ENCODE measurements at regions not wholly inside any gene's neighbourhood (a gene's known extent, or its start where the extent isn't known, plus 50 kb on each side); places are given as distances from the start of the nearest gene placed in this dataset.

- TF ChIP-seq L3MBTL2 (conservative IDR thresholded peaks at IDR 0.05), result no peak
- no peak for TF ChIP-seq SP1 (IDR thresholded peaks at IDR 0.05)
- TF ChIP-seq SUZ12 (IDR thresholded peaks at IDR 0.05), result no peak
- TF ChIP-seq HDGF (IDR thresholded peaks at IDR 0.05; ENCODE audit: borderline replicate concordance), result no peak
- TF ChIP-seq BHLHE40 (IDR thresholded peaks at IDR 0.05; ENCODE audit: borderline replicate concordance), result no peak
- no peak for TF ChIP-seq CTBP1 (IDR thresholded peaks at IDR 0.05; ENCODE audit: borderline replicate concordance)
- TF ChIP-seq FOXA1 (IDR thresholded peaks at IDR 0.05), result no peak
- TF ChIP-seq TARDBP (IDR thresholded peaks at IDR 0.05), result no peak
- no peak for TF ChIP-seq PKNOX1 (IDR thresholded peaks at IDR 0.05)
- TF ChIP-seq NFRKB (IDR thresholded peaks at IDR 0.05), result no peak
- TF ChIP-seq FOXM1 (IDR thresholded peaks at IDR 0.05; ENCODE audit: borderline replicate concordance), result no peak
- TF ChIP-seq FOXK2 (IDR thresholded peaks at IDR 0.05), result no peak
These were observed 191.0 kb downstream of the GLI2 start for GRCh38 chr2:120926463-120927264.
